ENCODE measurements at regions not wholly inside any gene's neighbourhood (a gene's known extent, or its start where the extent isn't known, plus 50 kb on each side); places are given as distances from the start of the nearest gene placed in this dataset.
A peak's percentile ranks its signal among the peaks of the same experiment; 100 is the strongest.

DNA sequence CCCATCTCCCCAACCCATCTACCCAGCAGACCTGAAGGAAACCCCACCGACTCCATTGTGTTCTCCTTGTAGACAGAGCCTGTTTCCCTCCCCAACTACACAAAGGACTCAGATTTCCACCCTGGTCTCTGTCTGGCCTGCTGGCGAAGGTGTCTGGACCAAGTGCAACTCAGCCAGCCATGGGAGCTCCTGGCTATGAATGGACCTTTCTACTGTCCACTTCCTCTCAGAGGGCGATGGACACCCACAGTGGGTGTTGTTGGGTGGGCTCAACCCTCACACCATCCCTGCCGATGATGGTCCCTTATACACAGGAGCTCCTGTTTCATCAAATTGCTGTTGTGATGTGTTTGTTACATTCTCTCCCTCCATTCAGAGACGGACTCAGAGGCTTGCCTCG lies 112.5 kb upstream of the PHACTR3 start:
- TF ChIP-seq CTCF (IDR thresholded peaks at IDR 0.05; ENCODE audit: borderline replicate concordance, control extremely low read depth, extremely low read depth, insufficient read depth, missing control alignments) = no peak
- in situ Hi-C loops (cut with MboI; ENCODE audit: low sequenced_read_pairs, unreplicated experiment) = no loop called here
- no peak for DNase-seq (ENCODE audit: low spot score)

DNA sequence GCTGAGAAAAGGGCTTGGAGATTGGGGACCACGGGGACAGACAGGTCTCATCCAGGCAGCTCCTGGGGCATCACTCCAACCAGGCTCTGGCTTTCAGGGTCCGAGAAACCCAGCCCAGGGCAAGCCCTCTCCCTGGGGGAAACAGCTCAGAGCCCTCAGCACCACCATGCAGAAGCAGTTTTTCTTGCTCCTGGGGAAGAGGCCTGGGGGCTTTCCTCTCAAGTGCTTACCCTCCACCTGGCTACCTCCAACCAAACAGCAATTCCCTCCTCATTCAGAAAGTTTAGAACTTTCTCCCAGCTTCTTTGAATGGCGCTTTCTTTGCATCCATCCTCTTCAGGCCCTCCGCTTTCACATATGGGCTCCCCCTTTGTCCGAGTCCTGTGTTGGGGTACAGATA lies 110.4 kb upstream of the PHACTR3 start:
- no peak for DNase-seq (ENCODE audit: low spot score)
- no peak for TF ChIP-seq CTCF (IDR thresholded peaks at IDR 0.05; ENCODE audit: borderline replicate concordance, control extremely low read depth, extremely low read depth, insufficient read depth, missing control alignments)
- in situ Hi-C loops (cut with MboI; ENCODE audit: low sequenced_read_pairs, unreplicated experiment) = no loop called here

GRCh38 chr20:59495166-59495565 lies 109.2 kb upstream of the PHACTR3 start:
- in situ Hi-C loops (cut with MboI; ENCODE audit: low sequenced_read_pairs, unreplicated experiment) = no loop called here
- TF ChIP-seq CTCF (IDR thresholded peaks at IDR 0.05; ENCODE audit: borderline replicate concordance, control extremely low read depth, extremely low read depth, insufficient read depth, missing control alignments) = no peak
- DNase-seq (ENCODE audit: low spot score) = no peak

GRCh38 chr20:59495894-59496510 lies 108.3 kb upstream of the PHACTR3 start:
- in situ Hi-C loops (cut with MboI; ENCODE audit: low sequenced_read_pairs, unreplicated experiment) = no loop called here
- peak; percentile 85 for DNase-seq (ENCODE audit: low spot score)
- TF ChIP-seq CTCF (IDR thresholded peaks at IDR 0.05; ENCODE audit: borderline replicate concordance, control extremely low read depth, extremely low read depth, insufficient read depth, missing control alignments) = peak; percentile 82

DNA sequence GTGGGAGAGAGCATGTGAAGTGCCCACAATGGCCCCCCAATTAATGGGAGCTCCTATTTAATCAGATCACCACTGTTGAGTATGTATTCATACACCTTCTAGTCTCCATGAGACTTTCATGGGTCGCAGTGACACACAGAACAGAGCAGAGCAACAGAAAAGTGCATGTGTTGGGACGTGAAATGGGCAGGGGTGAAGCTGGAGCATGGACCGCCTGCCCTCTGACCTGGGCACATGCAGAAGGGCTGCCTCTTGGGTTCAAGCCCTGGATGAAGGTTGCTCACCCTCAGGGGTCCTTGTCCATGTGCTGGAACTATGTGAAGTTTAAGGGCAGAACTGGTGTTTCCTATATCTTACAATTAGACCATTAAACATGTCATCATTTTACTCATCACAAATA lies 106.0 kb upstream of the PHACTR3 start:
- DNase-seq (ENCODE audit: low spot score) = no peak
- no peak for TF ChIP-seq CTCF (IDR thresholded peaks at IDR 0.05; ENCODE audit: borderline replicate concordance, control extremely low read depth, extremely low read depth, insufficient read depth, missing control alignments)
- in situ Hi-C loops (cut with MboI; ENCODE audit: low sequenced_read_pairs, unreplicated experiment) = no loop called here

GRCh38 chr20:59499863-59500262 lies 104.5 kb upstream of the PHACTR3 start:
- TF ChIP-seq CTCF (IDR thresholded peaks at IDR 0.05; ENCODE audit: borderline replicate concordance, control extremely low read depth, extremely low read depth, insufficient read depth, missing control alignments) = no peak
- in situ Hi-C loops (cut with MboI; ENCODE audit: low sequenced_read_pairs, unreplicated experiment) = no loop called here
- no peak for DNase-seq (ENCODE audit: low spot score)
